H4 (cell line): ENCODE measurements at regions not wholly inside any gene's neighbourhood (a gene's known extent, or its start where the extent isn't known, plus 50 kb on each side); places are given as distances from the start of the nearest gene placed in this dataset.
"Not testable (repeated sequence)": the region's sequence is repeated elsewhere in the genome, so short reads cannot be mapped to it uniquely, and the experiment has no call there.

Experiments
- DNase-seq: peaks from one replicate; pipeline ENCODE4 v3.0.0-alpha.2; 2015; ENCODE audit warnings: low spot score

GRCh38 chr2:19653509-19653908, 248.3 kb downstream of the TTC32 start:
- no peak for DNase-seq

GRCh38 chr2:19652811-19653210, 249.0 kb downstream of the TTC32 start:
- DNase-seq = no peak

GRCh38 chr2:19651466-19651865, 250.3 kb downstream of the TTC32 start:
- DNase-seq = no peak

GRCh38 chr2:19649785-19650380, 251.9 kb downstream of the TTC32 start:
- peak; percentile 79 for DNase-seq

GRCh38 chr2:19649142-19649541, 252.6 kb downstream of the TTC32 start:
- DNase-seq = no peak

GRCh38 chr2:19648583-19648982, 253.2 kb downstream of the TTC32 start:
- peak; percentile 6 for DNase-seq

- no peak for DNase-seq
These were observed 254.8 kb downstream of the TTC32 start for GRCh38 chr2:19646987-19647386.

- no peak for DNase-seq
These were observed 257.0 kb downstream of the TTC32 start for GRCh38 chr2:19644763-19645162.

GRCh38 chr2:19643117-19643518, 258.7 kb downstream of the TTC32 start:
- DNase-seq = no peak

- no peak for DNase-seq
These were observed 259.3 kb downstream of the TTC32 start for GRCh38 chr2:19642501-19642900.

- no peak for DNase-seq
These were observed 265.8 kb downstream of the TTC32 start for GRCh38 chr2:19635951-19636510.

GRCh38 chr2:19632403-19632991, 269.3 kb downstream of the TTC32 start:
- DNase-seq = no peak

GRCh38 chr2:19631871-19632270, 269.9 kb downstream of the TTC32 start:
- no peak for DNase-seq

- DNase-seq = no peak
These were observed 270.9 kb downstream of the TTC32 start for GRCh38 chr2:19630921-19631320.

GRCh38 chr2:19627359-19627758, 268.9 kb upstream of the OSR1 start:
- DNase-seq = no peak

GRCh38 chr2:19623488-19623887, 265.1 kb upstream of the OSR1 start:
- DNase-seq = no peak

GRCh38 chr2:19617257-19617848, 258.9 kb upstream of the OSR1 start:
- DNase-seq = no peak

GRCh38 chr2:19615402-19615801, 257.0 kb upstream of the OSR1 start:
- not testable (repeated sequence) for DNase-seq

- no peak for DNase-seq
These were observed 255.6 kb upstream of the OSR1 start for GRCh38 chr2:19614066-19614465.

GRCh38 chr2:19611491-19612332, 253.3 kb upstream of the OSR1 start:
- DNase-seq = peak; percentile 43

- DNase-seq = no peak
These were observed 250.8 kb upstream of the OSR1 start for GRCh38 chr2:19609266-19609665.
